ENCODE measurements at regions not wholly inside any gene's neighbourhood (a gene's known extent, or its start where the extent isn't known, plus 50 kb on each side); places are given as distances from the start of the nearest gene placed in this dataset.

- TF ChIP-seq, protein P1, sequence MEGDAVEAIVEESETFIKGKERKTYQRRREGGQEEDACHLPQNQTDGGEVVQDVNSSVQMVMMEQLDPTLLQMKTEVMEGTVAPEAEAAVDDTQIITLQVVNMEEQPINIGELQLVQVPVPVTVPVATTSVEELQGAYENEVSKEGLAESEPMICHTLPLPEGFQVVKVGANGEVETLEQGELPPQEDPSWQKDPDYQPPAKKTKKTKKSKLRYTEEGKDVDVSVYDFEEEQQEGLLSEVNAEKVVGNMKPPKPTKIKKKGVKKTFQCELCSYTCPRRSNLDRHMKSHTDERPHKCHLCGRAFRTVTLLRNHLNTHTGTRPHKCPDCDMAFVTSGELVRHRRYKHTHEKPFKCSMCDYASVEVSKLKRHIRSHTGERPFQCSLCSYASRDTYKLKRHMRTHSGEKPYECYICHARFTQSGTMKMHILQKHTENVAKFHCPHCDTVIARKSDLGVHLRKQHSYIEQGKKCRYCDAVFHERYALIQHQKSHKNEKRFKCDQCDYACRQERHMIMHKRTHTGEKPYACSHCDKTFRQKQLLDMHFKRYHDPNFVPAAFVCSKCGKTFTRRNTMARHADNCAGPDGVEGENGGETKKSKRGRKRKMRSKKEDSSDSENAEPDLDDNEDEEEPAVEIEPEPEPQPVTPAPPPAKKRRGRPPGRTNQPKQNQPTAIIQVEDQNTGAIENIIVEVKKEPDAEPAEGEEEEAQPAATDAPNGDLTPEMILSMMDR (IDR thresholded peaks at IDR 0.05; ENCODE audit: poor library complexity), result no peak
- TF ChIP-seq EZH2 (IDR thresholded peaks at IDR 0.05; ENCODE audit: borderline replicate concordance) (no peak), EZH2phosphoT487 (IDR thresholded peaks at IDR 0.05; ENCODE audit: low read depth, severe bottlenecking, unreplicated experiment) (no peak)
- no peaks in the 10 kb centered on the region for H3K36me3 ChIP-seq (replicated peaks; ENCODE audit: insufficient read depth, low read depth)
- H3K27me3 ChIP-seq, result no peaks in the 10 kb centered on the region
- WGBS (ENCODE audit: low lambda C conversion rate, missing lambda C conversion rate), result 59% methylated on average over 4 of the region's 4 CpGs
- no peaks in the 10 kb centered on the region for H3K79me2 ChIP-seq
- no peak overlapping the region for H3K27ac ChIP-seq
- no peaks in the 10 kb centered on the region for H3K4me1 ChIP-seq (ENCODE audit: insufficient read depth)
- DNase-seq (ENCODE audit: low spot score), result no peak
- no peaks in the 10 kb centered on the region for H3K9me2 ChIP-seq (replicated peaks; ENCODE audit: insufficient read depth)
- H4K20me1 ChIP-seq (ENCODE audit: insufficient read depth, poor library complexity, severe bottlenecking), result no peaks in the 10 kb centered on the region
- no peak overlapping the region for H2AFZ ChIP-seq
- no peak overlapping the region for H3K4me2 ChIP-seq
- H3K4me3 ChIP-seq, result no peak overlapping the region
- no peaks in the 10 kb centered on the region for H3K9me3 ChIP-seq (ENCODE audit: low read depth)
These were observed 55.2 kb upstream of the UBAC2 start for GRCh38 chr13:99145461-99145860.

DNA sequence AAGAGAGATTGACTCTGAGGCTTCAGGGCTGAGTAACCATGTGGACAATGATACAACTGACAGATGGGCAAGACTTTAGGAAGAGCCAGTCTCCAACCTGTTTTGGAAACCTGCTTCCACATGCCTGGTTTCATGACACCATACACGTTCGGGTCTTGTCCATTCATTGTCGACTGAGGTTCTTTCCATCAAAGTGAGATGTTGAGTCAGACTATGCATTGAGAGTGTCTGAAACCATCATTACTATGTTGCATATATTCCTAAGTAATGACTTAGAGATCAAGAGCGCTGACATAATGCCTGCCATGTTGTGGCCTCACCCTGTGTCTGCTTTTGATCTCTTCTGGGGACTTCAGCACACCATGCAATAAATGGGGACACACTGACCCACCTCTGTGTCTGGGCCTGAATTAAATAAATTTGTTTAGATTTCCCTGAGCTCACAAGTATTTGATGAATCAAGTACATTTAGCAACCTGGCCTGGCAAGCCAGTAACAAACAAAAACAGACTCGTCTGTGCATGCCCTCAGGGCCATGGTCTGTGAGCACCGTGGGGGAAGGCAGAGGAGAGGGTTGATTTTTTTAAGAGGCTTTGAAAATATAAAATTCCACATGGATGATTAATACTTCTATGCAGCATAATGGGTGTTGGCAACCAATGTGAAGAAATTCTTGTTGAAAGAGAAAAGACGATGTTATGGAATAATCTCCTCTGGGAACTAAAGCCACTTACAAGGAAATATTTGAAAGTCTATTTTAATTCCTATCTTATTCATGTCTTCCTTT is 49.9 kb upstream of the UBAC2 start:
- no peak overlapping the region for H3K27ac ChIP-seq
- WGBS (ENCODE audit: low lambda C conversion rate, missing lambda C conversion rate), result 67% methylated on average over 7 of the region's 7 CpGs

More for the DNA sequence above, 49.9 kb upstream of the UBAC2 start:
- no peak for TF ChIP-seq EZH2phosphoT487 (IDR thresholded peaks at IDR 0.05; ENCODE audit: low read depth, severe bottlenecking, unreplicated experiment)
- TF ChIP-seq, protein P1 (IDR thresholded peaks at IDR 0.05; ENCODE audit: poor library complexity), result no peak
- no peak for TF ChIP-seq EZH2 (IDR thresholded peaks at IDR 0.05; ENCODE audit: borderline replicate concordance)
- Histone ChIP-seq H3K4me1 (ENCODE audit: insufficient read depth) (no peaks in the 10 kb centered on the region), H3K79me2 (no peaks in the 10 kb centered on the region), H3K4me2 (no peak overlapping the region), H3K36me3 (replicated peaks; ENCODE audit: insufficient read depth, low read depth) (no peaks in the 10 kb centered on the region), H3K9me3 (ENCODE audit: low read depth) (no peaks in the 10 kb centered on the region), H3K9me2 (replicated peaks; ENCODE audit: insufficient read depth) (no peaks in the 10 kb centered on the region), H3K27me3 (no peaks in the 10 kb centered on the region), H2AFZ (no peak overlapping the region), H3K4me3 (no peak overlapping the region), H4K20me1 (ENCODE audit: insufficient read depth, poor library complexity, severe bottlenecking) (no peaks in the 10 kb centered on the region)
- DNase-seq (ENCODE audit: low spot score), result no peak

Measured in hepatocyte (in vitro differentiated cells).